ENCODE measurements at regions not wholly inside any gene's neighbourhood (a gene's known extent, or its start where the extent isn't known, plus 50 kb on each side); places are given as distances from the start of the nearest gene placed in this dataset.
A peak's percentile ranks its signal among the peaks of the same experiment; 100 is the strongest.

GRCh38 chr4:163273922-163274321, 58.5 kb downstream of the NPY1R start:
- Histone ChIP-seq H3K27me3 (ENCODE audit: control insufficient read depth, insufficient read depth, low read length) (no peaks in the 10 kb centered on the region), H3K9me3 (ENCODE audit: control insufficient read depth, low read depth, low read length) (no peaks in the 10 kb centered on the region)

GRCh38 chr4:163273203-163273602, 59.2 kb downstream of the NPY1R start:
- H3K27me3 ChIP-seq (ENCODE audit: control insufficient read depth, insufficient read depth, low read length), result no peaks in the 10 kb centered on the region

More at GRCh38 chr4:163273922-163274321, 58.5 kb downstream of the NPY1R start:
- no peak overlapping the region for H3K27ac ChIP-seq (ENCODE audit: low read length)
- H3K36me3 ChIP-seq (ENCODE audit: control insufficient read depth, insufficient read depth, low read length), result no peaks in the 10 kb centered on the region
- DNase-seq, result no peak
- 92% methylated on average over 4 of the region's 7 CpGs for WGBS (ENCODE audit: insufficient coverage, low lambda C conversion rate)
- peaks cover 3% of the 10 kb centered on the region for H3K4me1 ChIP-seq (ENCODE audit: control insufficient read depth, insufficient read depth, low read length)
- H3K4me3 ChIP-seq (ENCODE audit: low read length), result no peak overlapping the region

GRCh38 chr4:163271555-163272127, 60.8 kb downstream of the NPY1R start:
- no peak overlapping the region for H3K27ac ChIP-seq (ENCODE audit: low read length)

More at GRCh38 chr4:163273203-163273602, 59.2 kb downstream of the NPY1R start:
- H3K27ac ChIP-seq (ENCODE audit: low read length), result no peak overlapping the region
- no peak for DNase-seq
- H3K4me1 ChIP-seq (ENCODE audit: control insufficient read depth, insufficient read depth, low read length), result peaks cover 3% of the 10 kb centered on the region
- no peaks in the 10 kb centered on the region for H3K9me3 ChIP-seq (ENCODE audit: control insufficient read depth, low read depth, low read length)
- H3K4me3 ChIP-seq (ENCODE audit: low read length), result no peak overlapping the region
- H3K36me3 ChIP-seq (ENCODE audit: control insufficient read depth, insufficient read depth, low read length), result no peaks in the 10 kb centered on the region
- WGBS (ENCODE audit: insufficient coverage, low lambda C conversion rate), result no CpG with 5 or more reads among the region's 1 CpG

GRCh38 chr4:163269869-163270268, 62.5 kb downstream of the NPY1R start:
- no peaks in the 10 kb centered on the region for H3K27me3 ChIP-seq (ENCODE audit: control insufficient read depth, insufficient read depth, low read length)
- H3K9me3 ChIP-seq (ENCODE audit: control insufficient read depth, low read depth, low read length), result no peaks in the 10 kb centered on the region
- no CpG with 5 or more reads among the region's 5 CpGs for WGBS (ENCODE audit: insufficient coverage, low lambda C conversion rate)
- H3K4me3 ChIP-seq (ENCODE audit: low read length), result no peak overlapping the region
- peak overlapping the region; percentile 25 for H3K27ac ChIP-seq (ENCODE audit: low read length)
- peaks cover 3% of the 10 kb centered on the region for H3K4me1 ChIP-seq (ENCODE audit: control insufficient read depth, insufficient read depth, low read length)
- no peak for DNase-seq
- no peaks in the 10 kb centered on the region for H3K36me3 ChIP-seq (ENCODE audit: control insufficient read depth, insufficient read depth, low read length)

More at GRCh38 chr4:163271555-163272127, 60.8 kb downstream of the NPY1R start:
- Histone ChIP-seq H3K4me1 (ENCODE audit: control insufficient read depth, insufficient read depth, low read length) (peaks cover 3% of the 10 kb centered on the region), H3K36me3 (ENCODE audit: control insufficient read depth, insufficient read depth, low read length) (no peaks in the 10 kb centered on the region), H3K4me3 (ENCODE audit: low read length) (no peak overlapping the region), H3K27me3 (ENCODE audit: control insufficient read depth, insufficient read depth, low read length) (no peaks in the 10 kb centered on the region), H3K9me3 (ENCODE audit: control insufficient read depth, low read depth, low read length) (no peaks in the 10 kb centered on the region)
- WGBS (ENCODE audit: insufficient coverage, low lambda C conversion rate), result no CpG with 5 or more reads among the region's 2 CpGs
- DNase-seq, result no peak

- H3K27me3 ChIP-seq (ENCODE audit: control insufficient read depth, insufficient read depth, low read length), result no peaks in the 10 kb centered on the region
- H3K36me3 ChIP-seq (ENCODE audit: control insufficient read depth, insufficient read depth, low read length), result no peaks in the 10 kb centered on the region
- no peak overlapping the region for H3K27ac ChIP-seq (ENCODE audit: low read length)
- H3K4me3 ChIP-seq (ENCODE audit: low read length), result no peak overlapping the region
- 0% methylated on average over 1 of the region's 2 CpGs for WGBS (ENCODE audit: insufficient coverage, low lambda C conversion rate)
- H3K9me3 ChIP-seq (ENCODE audit: control insufficient read depth, low read depth, low read length), result no peaks in the 10 kb centered on the region
- peaks cover 3% of the 10 kb centered on the region for H3K4me1 ChIP-seq (ENCODE audit: control insufficient read depth, insufficient read depth, low read length)
- DNase-seq, result peak; percentile 43 to 80
Observed at GRCh38 chr4:163269166-163269565, 63.2 kb downstream of the NPY1R start.

- DNase-seq, result no peak
- Histone ChIP-seq H3K4me3 (ENCODE audit: low read length) (no peak overlapping the region), H3K9me3 (ENCODE audit: control insufficient read depth, low read depth, low read length) (no peaks in the 10 kb centered on the region), H3K36me3 (ENCODE audit: control insufficient read depth, insufficient read depth, low read length) (no peaks in the 10 kb centered on the region), H3K27me3 (ENCODE audit: control insufficient read depth, insufficient read depth, low read length) (no peaks in the 10 kb centered on the region), H3K27ac (ENCODE audit: low read length) (no peak overlapping the region), H3K4me1 (ENCODE audit: control insufficient read depth, insufficient read depth, low read length) (peaks cover 3% of the 10 kb centered on the region)
- 56% methylated on average over 2 of the region's 2 CpGs for WGBS (ENCODE audit: insufficient coverage, low lambda C conversion rate)
Observed at GRCh38 chr4:163264934-163265333, 67.5 kb downstream of the NPY1R start.

- DNase-seq, result no peak
- H3K36me3 ChIP-seq (ENCODE audit: control insufficient read depth, insufficient read depth, low read length), result no peaks in the 10 kb centered on the region
- H3K27ac ChIP-seq (ENCODE audit: low read length), result no peak overlapping the region
- H3K9me3 ChIP-seq (ENCODE audit: control insufficient read depth, low read depth, low read length), result no peaks in the 10 kb centered on the region
- H3K27me3 ChIP-seq (ENCODE audit: control insufficient read depth, insufficient read depth, low read length), result no peaks in the 10 kb centered on the region
- H3K4me1 ChIP-seq (ENCODE audit: control insufficient read depth, insufficient read depth, low read length), result no peaks in the 10 kb centered on the region
- WGBS (ENCODE audit: insufficient coverage, low lambda C conversion rate), result no CpG with 5 or more reads among the region's 1 CpG
- no peak overlapping the region for H3K4me3 ChIP-seq (ENCODE audit: low read length)
Observed at GRCh38 chr4:163263606-163264005, 68.8 kb downstream of the NPY1R start.

- Histone ChIP-seq H3K4me3 (ENCODE audit: low read length) (no peak overlapping the region), H3K4me1 (ENCODE audit: control insufficient read depth, insufficient read depth, low read length) (no peaks in the 10 kb centered on the region), H3K36me3 (ENCODE audit: control insufficient read depth, insufficient read depth, low read length) (no peaks in the 10 kb centered on the region), H3K9me3 (ENCODE audit: control insufficient read depth, low read depth, low read length) (no peaks in the 10 kb centered on the region), H3K27me3 (ENCODE audit: control insufficient read depth, insufficient read depth, low read length) (no peaks in the 10 kb centered on the region), H3K27ac (ENCODE audit: low read length) (no peak overlapping the region)
- no CpG with 5 or more reads among the region's 3 CpGs for WGBS (ENCODE audit: insufficient coverage, low lambda C conversion rate)
- no peak for DNase-seq
Observed at GRCh38 chr4:163256680-163257343, 75.6 kb downstream of the NPY1R start.

GRCh38 chr4:163251204-163251603, 81.2 kb downstream of the NPY1R start:
- DNase-seq, result no peak
- Histone ChIP-seq H3K4me3 (ENCODE audit: low read length) (no peak overlapping the region), H3K36me3 (ENCODE audit: control insufficient read depth, insufficient read depth, low read length) (no peaks in the 10 kb centered on the region), H3K27ac (ENCODE audit: low read length) (no peak overlapping the region), H3K9me3 (ENCODE audit: control insufficient read depth, low read depth, low read length) (no peaks in the 10 kb centered on the region), H3K4me1 (ENCODE audit: control insufficient read depth, insufficient read depth, low read length) (no peaks in the 10 kb centered on the region), H3K27me3 (ENCODE audit: control insufficient read depth, insufficient read depth, low read length) (no peaks in the 10 kb centered on the region)
- WGBS (ENCODE audit: insufficient coverage, low lambda C conversion rate), result no CpG with 5 or more reads among the region's 2 CpGs

- no peak for DNase-seq
- H3K4me3 ChIP-seq (ENCODE audit: low read length), result no peak overlapping the region
- H3K4me1 ChIP-seq (ENCODE audit: control insufficient read depth, insufficient read depth, low read length), result no peaks in the 10 kb centered on the region
- H3K27me3 ChIP-seq (ENCODE audit: control insufficient read depth, insufficient read depth, low read length), result no peaks in the 10 kb centered on the region
- H3K36me3 ChIP-seq (ENCODE audit: control insufficient read depth, insufficient read depth, low read length), result no peaks in the 10 kb centered on the region
- H3K27ac ChIP-seq (ENCODE audit: low read length), result no peak overlapping the region
- WGBS (ENCODE audit: insufficient coverage, low lambda C conversion rate), result no CpG with 5 or more reads among the region's 2 CpGs
- no peaks in the 10 kb centered on the region for H3K9me3 ChIP-seq (ENCODE audit: control insufficient read depth, low read depth, low read length)
Observed at GRCh38 chr4:163249042-163249441, 82.4 kb upstream of the NAF1 start.
